ENCODE measurements at regions not wholly inside any gene's neighbourhood (a gene's known extent, or its start where the extent isn't known, plus 50 kb on each side); places are given as distances from the start of the nearest gene placed in this dataset.

DNA sequence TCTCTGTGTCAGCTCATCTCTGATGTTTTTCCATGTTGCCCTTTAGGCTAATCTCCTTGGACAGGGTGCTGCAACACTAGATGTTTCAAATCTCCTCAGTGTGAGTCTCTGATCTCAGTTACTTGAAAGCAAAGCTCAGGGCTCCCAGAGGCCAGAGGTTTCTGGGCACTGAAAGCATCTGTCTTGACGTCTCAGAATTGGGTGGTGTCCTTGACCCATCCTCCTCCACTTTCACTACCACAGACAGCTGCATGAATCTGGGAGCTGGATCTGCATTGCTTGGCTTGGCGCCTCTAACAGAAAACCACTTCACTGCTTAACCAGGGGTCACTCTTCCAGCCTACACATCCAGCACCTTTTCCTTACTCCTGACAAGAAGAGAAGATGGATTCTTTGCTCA lies 399.4 kb downstream of the NXPE2 start:
- Histone ChIP-seq H3K36me3 (ENCODE audit: control insufficient read depth in 2 of 2, extremely low read depth in 1 of 2, insufficient read depth in 2 of 2, low read length in 2 of 2) (no peaks in the 10 kb centered on the region), H3K27ac (ENCODE audit: control insufficient read depth, insufficient read depth, low read length) (no peak overlapping the region), H4K20me1 (ENCODE audit: control insufficient read depth, extremely low read depth, insufficient read depth, low read length) (no peaks in the 10 kb centered on the region), H3K9me1 (ENCODE audit: control insufficient read depth, extremely low read depth, insufficient read depth, low read length) (no peaks in the 10 kb centered on the region), H3K9ac (ENCODE audit: control insufficient read depth, extremely low read depth, insufficient read depth, low read length) (no peak overlapping the region), H3K4me1 (ENCODE audit: control insufficient read depth, extremely low read depth, insufficient read depth, low read length) (no peaks in the 10 kb centered on the region), H3K27me3 (ENCODE audit: control insufficient read depth, extremely low read depth, insufficient read depth, low read length) (no peaks in the 10 kb centered on the region), H3K4me3 (ENCODE audit: control insufficient read depth in 2 of 3, extremely low read depth in 1 of 3, insufficient read depth in 2 of 3, low read depth in 1 of 3, low read length in 3 of 3) (no peak overlapping the region), H3K79me2 (ENCODE audit: control insufficient read depth, insufficient read depth, low read length) (no peaks in the 10 kb centered on the region), H3K4me2 (ENCODE audit: control insufficient read depth, extremely low read depth, insufficient read depth, low read depth, low read length) (no peak overlapping the region), H2AFZ (ENCODE audit: control insufficient read depth, low read length) (no peak overlapping the region), H3K9me3 (ENCODE audit: control insufficient read depth, low read depth, low read length) (no peaks in the 10 kb centered on the region)
- TF ChIP-seq, protein P1, sequence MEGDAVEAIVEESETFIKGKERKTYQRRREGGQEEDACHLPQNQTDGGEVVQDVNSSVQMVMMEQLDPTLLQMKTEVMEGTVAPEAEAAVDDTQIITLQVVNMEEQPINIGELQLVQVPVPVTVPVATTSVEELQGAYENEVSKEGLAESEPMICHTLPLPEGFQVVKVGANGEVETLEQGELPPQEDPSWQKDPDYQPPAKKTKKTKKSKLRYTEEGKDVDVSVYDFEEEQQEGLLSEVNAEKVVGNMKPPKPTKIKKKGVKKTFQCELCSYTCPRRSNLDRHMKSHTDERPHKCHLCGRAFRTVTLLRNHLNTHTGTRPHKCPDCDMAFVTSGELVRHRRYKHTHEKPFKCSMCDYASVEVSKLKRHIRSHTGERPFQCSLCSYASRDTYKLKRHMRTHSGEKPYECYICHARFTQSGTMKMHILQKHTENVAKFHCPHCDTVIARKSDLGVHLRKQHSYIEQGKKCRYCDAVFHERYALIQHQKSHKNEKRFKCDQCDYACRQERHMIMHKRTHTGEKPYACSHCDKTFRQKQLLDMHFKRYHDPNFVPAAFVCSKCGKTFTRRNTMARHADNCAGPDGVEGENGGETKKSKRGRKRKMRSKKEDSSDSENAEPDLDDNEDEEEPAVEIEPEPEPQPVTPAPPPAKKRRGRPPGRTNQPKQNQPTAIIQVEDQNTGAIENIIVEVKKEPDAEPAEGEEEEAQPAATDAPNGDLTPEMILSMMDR (optimal IDR thresholded peaks at IDR 0.05 in 1 of 3, IDR thresholded peaks at IDR 0.05 in 1 of 3, conservative IDR thresholded peaks at IDR 0.05 in 1 of 3; ENCODE audit: extremely low read depth in 1 of 3, insufficient read depth in 2 of 3, low read length in 3 of 3): no peak
- no peak for TF ChIP-seq EZH2 (IDR thresholded peaks at IDR 0.05; ENCODE audit: low read length)
- DNase-seq (ENCODE audit: low read depth, low spot score): no peak
- FAIRE-seq: no peak
- dilution Hi-C loops (cut with MboI; ENCODE audit: extremely low pct_ligation_motif_present, low sequenced_read_pairs): no loop called here

DNA sequence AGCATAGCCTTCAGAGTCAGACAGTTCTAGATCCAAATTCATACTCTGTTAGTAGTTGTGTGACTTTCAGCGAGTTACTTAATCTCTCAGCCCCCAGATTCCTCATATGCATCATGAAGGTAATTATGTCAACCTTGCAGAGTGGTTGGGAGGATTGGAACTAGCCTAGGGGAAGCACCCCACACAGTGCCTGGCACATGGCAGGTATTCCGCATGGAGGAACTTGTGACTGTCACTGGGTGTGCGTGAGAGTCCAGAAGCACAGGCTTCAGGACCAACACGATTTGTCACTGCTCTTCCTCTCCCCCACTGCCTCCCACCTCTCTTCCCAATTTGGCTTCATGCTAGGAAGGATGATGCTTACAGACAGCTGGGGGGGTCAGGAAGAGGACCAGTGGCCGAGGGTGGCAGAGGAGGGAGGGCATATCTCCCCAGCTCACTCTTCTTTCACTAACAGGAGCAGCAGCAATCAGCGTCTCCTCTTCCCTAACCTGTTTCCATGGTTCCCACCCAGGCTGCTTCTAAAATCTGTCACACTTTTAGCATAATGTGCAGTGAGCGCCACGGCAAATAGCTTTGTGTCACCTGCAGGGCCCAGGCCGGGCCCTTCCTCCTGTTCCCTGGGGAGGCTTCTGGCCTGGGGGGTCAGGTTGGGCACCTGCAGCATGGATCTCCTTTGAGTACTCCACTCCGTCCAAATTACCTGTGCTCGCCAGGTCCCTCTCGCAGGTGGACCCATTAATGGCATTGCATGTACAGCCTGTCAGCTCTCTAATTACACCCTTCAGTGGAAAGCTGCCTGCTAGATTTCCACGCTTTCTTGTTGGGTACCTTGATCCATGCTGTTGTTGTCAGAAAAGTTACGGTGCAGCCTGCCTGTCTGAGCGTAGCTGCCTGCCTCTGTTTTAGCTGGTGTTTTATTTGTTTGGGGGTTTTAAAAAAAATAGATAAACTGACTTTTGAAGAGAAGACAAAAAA lies 400.4 kb downstream of the NXPE2 start:
- Histone ChIP-seq H3K79me2 (ENCODE audit: control insufficient read depth, insufficient read depth, low read length) (no peaks in the 10 kb centered on the region), H3K9ac (ENCODE audit: control insufficient read depth, extremely low read depth, insufficient read depth, low read length) (no peak overlapping the region), H4K20me1 (ENCODE audit: control insufficient read depth, extremely low read depth, insufficient read depth, low read length) (no peaks in the 10 kb centered on the region), H3K4me2 (ENCODE audit: control insufficient read depth, extremely low read depth, insufficient read depth, low read depth, low read length) (no peak overlapping the region), H3K4me3 (ENCODE audit: control insufficient read depth in 2 of 3, extremely low read depth in 1 of 3, insufficient read depth in 2 of 3, low read depth in 1 of 3, low read length in 3 of 3) (no peak overlapping the region), H3K27ac (ENCODE audit: control insufficient read depth, insufficient read depth, low read length) (no peak overlapping the region), H3K36me3 (ENCODE audit: control insufficient read depth in 2 of 2, extremely low read depth in 1 of 2, insufficient read depth in 2 of 2, low read length in 2 of 2) (no peaks in the 10 kb centered on the region), H3K27me3 (ENCODE audit: control insufficient read depth, extremely low read depth, insufficient read depth, low read length) (no peaks in the 10 kb centered on the region), H3K4me1 (ENCODE audit: control insufficient read depth, extremely low read depth, insufficient read depth, low read length) (no peaks in the 10 kb centered on the region), H3K9me1 (ENCODE audit: control insufficient read depth, extremely low read depth, insufficient read depth, low read length) (no peaks in the 10 kb centered on the region), H3K9me3 (ENCODE audit: control insufficient read depth, low read depth, low read length) (no peaks in the 10 kb centered on the region), H2AFZ (ENCODE audit: control insufficient read depth, low read length) (no peak overlapping the region)
- FAIRE-seq: no peak
- dilution Hi-C loops (cut with MboI; ENCODE audit: extremely low pct_ligation_motif_present, low sequenced_read_pairs): no loop called here
- no peak for DNase-seq (ENCODE audit: low read depth, low spot score)
- no peak for TF ChIP-seq EZH2 (IDR thresholded peaks at IDR 0.05; ENCODE audit: low read length)
- TF ChIP-seq, protein P1 (optimal IDR thresholded peaks at IDR 0.05 in 1 of 3, IDR thresholded peaks at IDR 0.05 in 1 of 3, conservative IDR thresholded peaks at IDR 0.05 in 1 of 3; ENCODE audit: extremely low read depth in 1 of 3, insufficient read depth in 2 of 3, low read length in 3 of 3): no peak

Measured in keratinocyte (primary cell).